GM12892 (cell line): ENCODE measurements at regions not wholly inside any gene's neighbourhood (a gene's known extent, or its start where the extent isn't known, plus 50 kb on each side); places are given as distances from the start of the nearest gene placed in this dataset.
"Not testable (repeated sequence)": the region's sequence is repeated elsewhere in the genome, so short reads cannot be mapped to it uniquely, and the experiment has no call there.

Source experiments
- POLR2AphosphoS5 ChIP-seq: IDR thresholded peaks from 2 replicates; pipeline ENCODE4 v1.6.1; 2011; ENCODE audit warnings: low read depth, low read length, control low read depth
- TAF1 ChIP-seq: IDR thresholded peaks from 2 replicates; pipeline ENCODE4 v1.6.1; 2011; ENCODE audit warnings: low read depth, mild to moderate bottlenecking, control low read depth, low read length, borderline replicate concordance

GRCh38 chrX:835857-836256 is 205.3 kb downstream of the SHOX start:
- TF ChIP-seq TAF1, POLR2AphosphoS5: not testable (repeated sequence)
